Keratinocyte (primary cell): ENCODE measurements at regions not wholly inside any gene's neighbourhood (a gene's known extent, or its start where the extent isn't known, plus 50 kb on each side); places are given as distances from the start of the nearest gene placed in this dataset.

Source experiments
- EZH2 ChIP-seq: IDR thresholded peaks from one replicate; pipeline ENCODE4 v1.6.1; 2012; ENCODE audit warnings: inconsistent platforms, mild to moderate bottlenecking, low read length, moderate library complexity
- TF ChIP-seq, protein P1 (sequence below), 3 experiments: IDR thresholded peaks in 1 of 3; conservative IDR thresholded peaks in 1 of 3; optimal IDR thresholded peaks in 1 of 3; 2 replicates in 2 of 3; 3 replicates in 1 of 3; pipeline versions ENCODE3 to v1.5.1; 2011; ENCODE audit warnings: low read length in 3 of 3, mild to moderate bottlenecking in 3 of 3, moderate library complexity in 2 of 3, control low read depth in 1 of 3, inconsistent platforms in 1 of 3; ENCODE audit not compliant: insufficient read depth in 2 of 3; ENCODE audit errors: extremely low read depth in 1 of 3

GRCh38 chr22:48302657-48303368 lies 1524.9 kb downstream of the BRD1 start:
- TF ChIP-seq, protein P1, sequence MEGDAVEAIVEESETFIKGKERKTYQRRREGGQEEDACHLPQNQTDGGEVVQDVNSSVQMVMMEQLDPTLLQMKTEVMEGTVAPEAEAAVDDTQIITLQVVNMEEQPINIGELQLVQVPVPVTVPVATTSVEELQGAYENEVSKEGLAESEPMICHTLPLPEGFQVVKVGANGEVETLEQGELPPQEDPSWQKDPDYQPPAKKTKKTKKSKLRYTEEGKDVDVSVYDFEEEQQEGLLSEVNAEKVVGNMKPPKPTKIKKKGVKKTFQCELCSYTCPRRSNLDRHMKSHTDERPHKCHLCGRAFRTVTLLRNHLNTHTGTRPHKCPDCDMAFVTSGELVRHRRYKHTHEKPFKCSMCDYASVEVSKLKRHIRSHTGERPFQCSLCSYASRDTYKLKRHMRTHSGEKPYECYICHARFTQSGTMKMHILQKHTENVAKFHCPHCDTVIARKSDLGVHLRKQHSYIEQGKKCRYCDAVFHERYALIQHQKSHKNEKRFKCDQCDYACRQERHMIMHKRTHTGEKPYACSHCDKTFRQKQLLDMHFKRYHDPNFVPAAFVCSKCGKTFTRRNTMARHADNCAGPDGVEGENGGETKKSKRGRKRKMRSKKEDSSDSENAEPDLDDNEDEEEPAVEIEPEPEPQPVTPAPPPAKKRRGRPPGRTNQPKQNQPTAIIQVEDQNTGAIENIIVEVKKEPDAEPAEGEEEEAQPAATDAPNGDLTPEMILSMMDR (optimal IDR thresholded peaks at IDR 0.05 in 1 of 3, IDR thresholded peaks at IDR 0.05 in 1 of 3, conservative IDR thresholded peaks at IDR 0.05 in 1 of 3; ENCODE audit: extremely low read depth in 1 of 3, insufficient read depth in 2 of 3, low read length in 3 of 3): no peak
- TF ChIP-seq EZH2: no peak
